Activated CD4-positive, alpha-beta memory T cell treated with anti-CD3 and anti-CD28 coated beads, Interleukin-2, amount 10 ng/mL, durations not matched to agents 7 days and 5 days (primary cell): ENCODE measurements at regions not wholly inside any gene's neighbourhood (a gene's known extent, or its start where the extent isn't known, plus 50 kb on each side); places are given as distances from the start of the nearest gene placed in this dataset.

Experiments used
- CTCF ChIA-PET: fragments of 350-600 bp; sonication (Branson Sonifier 250); formaldehyde crosslinking; loops from one replicate; lab custom pipeline; 2021; ENCODE audit warnings: antibody characterized with exemption, inconsistent platforms; lab: Charles Lee
- POLR2A ChIA-PET: fragments of 350-600 bp; sonication (Branson Sonifier 250); formaldehyde crosslinking; loops from one replicate; lab custom pipeline; 2021; ENCODE audit warnings: antibody characterized with exemption; lab: Charles Lee
- DNase-seq: peaks from one replicate; pipeline ENCODE4 v3.0.0-alpha.2; 2020
- H3K27ac Mint-ChIP-seq: one replicate; pipeline ENCODE4 v1.8.0; 2021; ENCODE audit warnings: mild to moderate bottlenecking, mixed read lengths
- H3K27me3 Mint-ChIP-seq: one replicate; pipeline ENCODE4 v1.8.0; 2021; ENCODE audit warnings: mixed read lengths
- H3K36me3 Mint-ChIP-seq: one replicate; pipeline ENCODE4 v1.8.0; 2021; ENCODE audit warnings: low read depth, mixed read lengths
- H3K4me1 Mint-ChIP-seq: one replicate; pipeline ENCODE4 v1.8.0; 2021; ENCODE audit warnings: mixed read lengths
- H3K4me3 Mint-ChIP-seq: one replicate; pipeline ENCODE4 v1.8.0; 2021; ENCODE audit warnings: mild to moderate bottlenecking, mixed read lengths
- H3K9me3 Mint-ChIP-seq: one replicate; pipeline ENCODE4 v1.8.0; 2021; ENCODE audit warnings: mixed read lengths

GRCh38 chr5:86737579-86737978 is 119.8 kb downstream of the COX7C start:
- H3K27ac Mint-ChIP-seq, result no peak overlapping the region
- peaks cover 2% of the 10 kb centered on the region for H3K9me3 Mint-ChIP-seq
- POLR2A ChIA-PET, result no interaction called here
- no peak overlapping the region for H3K4me3 Mint-ChIP-seq
- CTCF ChIA-PET, result no interaction called here
- H3K36me3 Mint-ChIP-seq, result no peaks in the 10 kb centered on the region
- no peak for DNase-seq
- no peaks in the 10 kb centered on the region for H3K4me1 Mint-ChIP-seq
- no peaks in the 10 kb centered on the region for H3K27me3 Mint-ChIP-seq

GRCh38 chr5:86748538-86749105 is 130.9 kb downstream of the COX7C start:
- Mint-ChIP-seq H3K4me3 (no peak overlapping the region), H3K27ac (no peak overlapping the region), H3K4me1 (no peaks in the 10 kb centered on the region), H3K27me3 (no peaks in the 10 kb centered on the region), H3K36me3 (no peaks in the 10 kb centered on the region), H3K9me3 (no peaks in the 10 kb centered on the region)
- DNase-seq, result no peak
- ChIA-PET CTCF (no interaction called here), POLR2A (no interaction called here)

- Mint-ChIP-seq H3K27ac (no peak overlapping the region), H3K27me3 (no peaks in the 10 kb centered on the region), H3K36me3 (no peaks in the 10 kb centered on the region), H3K4me1 (no peaks in the 10 kb centered on the region), H3K4me3 (no peak overlapping the region), H3K9me3 (no peaks in the 10 kb centered on the region)
- POLR2A ChIA-PET, result no interaction called here
- CTCF ChIA-PET, result no interaction called here
- no peak for DNase-seq
These were observed 132.1 kb downstream of the COX7C start for GRCh38 chr5:86749841-86750240.

GRCh38 chr5:86756839-86757238 is 139.1 kb downstream of the COX7C start:
- CTCF ChIA-PET, result no interaction called here
- Mint-ChIP-seq H3K4me1 (no peaks in the 10 kb centered on the region), H3K9me3 (no peaks in the 10 kb centered on the region), H3K27me3 (no peaks in the 10 kb centered on the region), H3K27ac (no peak overlapping the region), H3K4me3 (no peak overlapping the region), H3K36me3 (no peaks in the 10 kb centered on the region)
- no peak for DNase-seq
- POLR2A ChIA-PET, result no interaction called here

- H3K36me3 Mint-ChIP-seq, result no peaks in the 10 kb centered on the region
- no peaks in the 10 kb centered on the region for H3K9me3 Mint-ChIP-seq
- no peak overlapping the region for H3K4me3 Mint-ChIP-seq
- ChIA-PET POLR2A (no interaction called here), CTCF (no interaction called here)
- DNase-seq, result no peak
- H3K4me1 Mint-ChIP-seq, result no peaks in the 10 kb centered on the region
- H3K27me3 Mint-ChIP-seq, result no peaks in the 10 kb centered on the region
- H3K27ac Mint-ChIP-seq, result no peak overlapping the region
These were observed 140.1 kb downstream of the COX7C start for GRCh38 chr5:86757824-86758223.

GRCh38 chr5:86760661-86761060 is 142.9 kb downstream of the COX7C start:
- no peaks in the 10 kb centered on the region for H3K9me3 Mint-ChIP-seq
- no peak for DNase-seq
- CTCF ChIA-PET, result no interaction called here
- H3K36me3 Mint-ChIP-seq, result no peaks in the 10 kb centered on the region
- H3K4me3 Mint-ChIP-seq, result no peak overlapping the region
- H3K27ac Mint-ChIP-seq, result no peak overlapping the region
- no peaks in the 10 kb centered on the region for H3K27me3 Mint-ChIP-seq
- H3K4me1 Mint-ChIP-seq, result no peaks in the 10 kb centered on the region
- POLR2A ChIA-PET, result no interaction called here

GRCh38 chr5:86763929-86764328 is 146.2 kb downstream of the COX7C start:
- Mint-ChIP-seq H3K36me3 (no peaks in the 10 kb centered on the region), H3K27ac (no peak overlapping the region), H3K4me3 (no peak overlapping the region), H3K27me3 (no peaks in the 10 kb centered on the region), H3K4me1 (no peaks in the 10 kb centered on the region), H3K9me3 (no peaks in the 10 kb centered on the region)
- CTCF ChIA-PET, result no interaction called here
- DNase-seq, result no peak
- POLR2A ChIA-PET, result no interaction called here

- POLR2A ChIA-PET, result no interaction called here
- no peak overlapping the region for H3K27ac Mint-ChIP-seq
- no peak overlapping the region for H3K4me3 Mint-ChIP-seq
- no peaks in the 10 kb centered on the region for H3K9me3 Mint-ChIP-seq
- CTCF ChIA-PET, result no interaction called here
- H3K27me3 Mint-ChIP-seq, result no peaks in the 10 kb centered on the region
- H3K36me3 Mint-ChIP-seq, result no peaks in the 10 kb centered on the region
- no peak for DNase-seq
- H3K4me1 Mint-ChIP-seq, result no peaks in the 10 kb centered on the region
These were observed 148.2 kb downstream of the COX7C start for GRCh38 chr5:86765778-86766502.

- ChIA-PET POLR2A (no interaction called here), CTCF (no interaction called here)
- no peaks in the 10 kb centered on the region for H3K4me1 Mint-ChIP-seq
- no peak overlapping the region for H3K4me3 Mint-ChIP-seq
- no peaks in the 10 kb centered on the region for H3K36me3 Mint-ChIP-seq
- H3K27ac Mint-ChIP-seq, result no peak overlapping the region
- H3K27me3 Mint-ChIP-seq, result no peaks in the 10 kb centered on the region
- no peaks in the 10 kb centered on the region for H3K9me3 Mint-ChIP-seq
- DNase-seq, result no peak
These were observed 151.0 kb downstream of the COX7C start for GRCh38 chr5:86768699-86769202.

- no peaks in the 10 kb centered on the region for H3K27me3 Mint-ChIP-seq
- H3K36me3 Mint-ChIP-seq, result no peaks in the 10 kb centered on the region
- no peak for DNase-seq
- H3K4me3 Mint-ChIP-seq, result no peak overlapping the region
- no peaks in the 10 kb centered on the region for H3K4me1 Mint-ChIP-seq
- no peak overlapping the region for H3K27ac Mint-ChIP-seq
- ChIA-PET POLR2A (no interaction called here), CTCF (no interaction called here)
- no peaks in the 10 kb centered on the region for H3K9me3 Mint-ChIP-seq
These were observed 162.3 kb downstream of the COX7C start for GRCh38 chr5:86780018-86780417.

GRCh38 chr5:86786955-86787354 is 169.2 kb downstream of the COX7C start:
- no peak for DNase-seq
- ChIA-PET POLR2A (no interaction called here), CTCF (no interaction called here)
- Mint-ChIP-seq H3K36me3 (no peaks in the 10 kb centered on the region), H3K27ac (no peak overlapping the region), H3K4me1 (no peaks in the 10 kb centered on the region), H3K9me3 (no peaks in the 10 kb centered on the region), H3K4me3 (no peak overlapping the region), H3K27me3 (peaks cover 2% of the 10 kb centered on the region)

- ChIA-PET POLR2A (no interaction called here), CTCF (no interaction called here)
- Mint-ChIP-seq H3K36me3 (no peaks in the 10 kb centered on the region), H3K4me1 (no peaks in the 10 kb centered on the region), H3K9me3 (no peaks in the 10 kb centered on the region), H3K27ac (no peak overlapping the region), H3K4me3 (no peak overlapping the region), H3K27me3 (peaks cover 4% of the 10 kb centered on the region)
- DNase-seq, result no peak
These were observed 177.9 kb downstream of the COX7C start for GRCh38 chr5:86795659-86796058.

- ChIA-PET POLR2A (no interaction called here), CTCF (no interaction called here)
- no peaks in the 10 kb centered on the region for H3K36me3 Mint-ChIP-seq
These were observed 179.9 kb downstream of the COX7C start for GRCh38 chr5:86797677-86798076.

GRCh38 chr5:86806206-86806605 is 188.5 kb downstream of the COX7C start:
- no peak for DNase-seq
- H3K36me3 Mint-ChIP-seq, result no peaks in the 10 kb centered on the region
- H3K4me1 Mint-ChIP-seq, result no peaks in the 10 kb centered on the region
- H3K27me3 Mint-ChIP-seq, result no peaks in the 10 kb centered on the region
- ChIA-PET CTCF (no interaction called here), POLR2A (interaction anchor here (1.0 kb wide), 1 partner anchor 462 kb away, joined by 3 read pairs; the partner anchor contains the start of gene RASA1)
- H3K9me3 Mint-ChIP-seq, result no peaks in the 10 kb centered on the region
- no peak overlapping the region for H3K27ac Mint-ChIP-seq
- no peak overlapping the region for H3K4me3 Mint-ChIP-seq

More at GRCh38 chr5:86797677-86798076, 179.9 kb downstream of the COX7C start:
- no peak overlapping the region for H3K4me3 Mint-ChIP-seq
- H3K4me1 Mint-ChIP-seq, result no peaks in the 10 kb centered on the region
- H3K27me3 Mint-ChIP-seq, result peaks cover 2% of the 10 kb centered on the region
- no peak for DNase-seq
- H3K27ac Mint-ChIP-seq, result no peak overlapping the region
- no peaks in the 10 kb centered on the region for H3K9me3 Mint-ChIP-seq
